NCI-H748 (cell line): ENCODE measurements at regions not wholly inside any gene's neighbourhood (a gene's known extent, or its start where the extent isn't known, plus 50 kb on each side); places are given as distances from the start of the nearest gene placed in this dataset.

Experiments
- DNase-seq: peaks from one replicate; lab custom pipeline; 2025; ENCODE audit not compliant: unreplicated experiment; lab: John Stamatoyannopoulos, UW

- DNase-seq: no peak
Measured at GRCh38 chr5:31137676-31138075, 55.8 kb upstream of the CDH6 start.

- DNase-seq: no peak
Measured at GRCh38 chr5:31135542-31135941, 57.9 kb upstream of the CDH6 start.

GRCh38 chr5:31133488-31133887, 60.0 kb upstream of the CDH6 start:
- DNase-seq: no peak

GRCh38 chr5:31131381-31131891, 62.0 kb upstream of the CDH6 start:
- DNase-seq: no peak

- no peak for DNase-seq
Measured at GRCh38 chr5:31130676-31131075, 62.8 kb upstream of the CDH6 start.

GRCh38 chr5:31124651-31125305, 68.7 kb upstream of the CDH6 start:
- DNase-seq: no peak

GRCh38 chr5:31124026-31124425, 69.5 kb upstream of the CDH6 start:
- DNase-seq: no peak

GRCh38 chr5:31122998-31123951, 70.2 kb upstream of the CDH6 start:
- DNase-seq: no peak

GRCh38 chr5:31121224-31121623, 72.3 kb upstream of the CDH6 start:
- no peak for DNase-seq

GRCh38 chr5:31120642-31120948, 72.9 kb upstream of the CDH6 start:
- no peak for DNase-seq

- peak; percentile 32 for DNase-seq
Measured at GRCh38 chr5:31119938-31120641, 73.4 kb upstream of the CDH6 start.

- DNase-seq: no peak
Measured at GRCh38 chr5:31116466-31117031, 76.9 kb upstream of the CDH6 start.

- no peak for DNase-seq
Measured at GRCh38 chr5:31114817-31115216, 78.7 kb upstream of the CDH6 start.

GRCh38 chr5:31113666-31114350, 79.7 kb upstream of the CDH6 start:
- DNase-seq: no peak

- no peak for DNase-seq
Measured at GRCh38 chr5:31113101-31113500, 80.4 kb upstream of the CDH6 start.

GRCh38 chr5:31107091-31107518, 86.4 kb upstream of the CDH6 start:
- peak; percentile 95 for DNase-seq

GRCh38 chr5:31106691-31107090, 86.8 kb upstream of the CDH6 start:
- no peak for DNase-seq

- peak; percentile 68 for DNase-seq
Measured at GRCh38 chr5:31106278-31106677, 87.2 kb upstream of the CDH6 start.

- no peak for DNase-seq
Measured at GRCh38 chr5:31104775-31105174, 88.7 kb upstream of the CDH6 start.

- DNase-seq: no peak
Measured at GRCh38 chr5:31100781-31101310, 92.6 kb upstream of the CDH6 start.
